ENCODE measurements at regions not wholly inside any gene's neighbourhood (a gene's known extent, or its start where the extent isn't known, plus 50 kb on each side); places are given as distances from the start of the nearest gene placed in this dataset.

DNA sequence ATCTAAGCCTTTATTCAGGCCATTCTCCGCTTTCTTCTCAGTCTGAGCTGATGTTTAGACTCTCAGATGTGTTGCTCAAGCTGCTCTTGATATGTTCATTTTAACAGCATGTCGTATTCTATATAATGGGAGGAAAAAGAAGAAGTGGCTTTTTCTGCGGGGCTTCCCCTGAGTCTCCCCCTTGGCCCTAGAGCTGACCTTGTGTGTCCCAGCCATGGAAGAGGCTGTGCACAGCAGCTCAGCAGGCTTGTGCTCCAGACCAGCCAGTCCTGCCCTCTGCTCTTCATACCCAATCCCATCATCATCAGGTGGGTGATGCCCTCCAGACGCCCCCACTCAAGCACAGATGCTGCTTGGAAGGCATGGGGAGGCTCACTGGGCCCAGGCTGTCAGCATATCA lies 155.1 kb upstream of the CELF4 start:
- TF ChIP-seq, protein P1, sequence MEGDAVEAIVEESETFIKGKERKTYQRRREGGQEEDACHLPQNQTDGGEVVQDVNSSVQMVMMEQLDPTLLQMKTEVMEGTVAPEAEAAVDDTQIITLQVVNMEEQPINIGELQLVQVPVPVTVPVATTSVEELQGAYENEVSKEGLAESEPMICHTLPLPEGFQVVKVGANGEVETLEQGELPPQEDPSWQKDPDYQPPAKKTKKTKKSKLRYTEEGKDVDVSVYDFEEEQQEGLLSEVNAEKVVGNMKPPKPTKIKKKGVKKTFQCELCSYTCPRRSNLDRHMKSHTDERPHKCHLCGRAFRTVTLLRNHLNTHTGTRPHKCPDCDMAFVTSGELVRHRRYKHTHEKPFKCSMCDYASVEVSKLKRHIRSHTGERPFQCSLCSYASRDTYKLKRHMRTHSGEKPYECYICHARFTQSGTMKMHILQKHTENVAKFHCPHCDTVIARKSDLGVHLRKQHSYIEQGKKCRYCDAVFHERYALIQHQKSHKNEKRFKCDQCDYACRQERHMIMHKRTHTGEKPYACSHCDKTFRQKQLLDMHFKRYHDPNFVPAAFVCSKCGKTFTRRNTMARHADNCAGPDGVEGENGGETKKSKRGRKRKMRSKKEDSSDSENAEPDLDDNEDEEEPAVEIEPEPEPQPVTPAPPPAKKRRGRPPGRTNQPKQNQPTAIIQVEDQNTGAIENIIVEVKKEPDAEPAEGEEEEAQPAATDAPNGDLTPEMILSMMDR (IDR thresholded peaks at IDR 0.05; ENCODE audit: control extremely low read depth in 1 of 3, insufficient read depth in 1 of 3, low read depth in 1 of 3, low read length in 3 of 3): no peak
- TF ChIP-seq SRF (IDR thresholded peaks at IDR 0.05; ENCODE audit: low read depth, low read length): no peak
- no peak for TF ChIP-seq BACH1 (IDR thresholded peaks at IDR 0.05; ENCODE audit: low read length)
- TF ChIP-seq TAF1 (IDR thresholded peaks at IDR 0.05; ENCODE audit: low read depth, low read length): no peak
- no peak for TF ChIP-seq EP300 (IDR thresholded peaks at IDR 0.05; ENCODE audit: borderline replicate concordance in 1 of 2, low read depth in 2 of 2, low read length in 2 of 2)
- no peak for TF ChIP-seq HDAC6 (IDR thresholded peaks at IDR 0.05; ENCODE audit: low read depth, low read length)

All from H1 (cell line).